Activated naive CD4-positive, alpha-beta T cell treated with anti-CD3 and anti-CD28 coated beads for 36 hours (primary cell): ENCODE measurements at regions not wholly inside any gene's neighbourhood (a gene's known extent, or its start where the extent isn't known, plus 50 kb on each side); places are given as distances from the start of the nearest gene placed in this dataset.

Experiments used
- CTCF ChIA-PET: fragments of 350-600 bp; sonication (Branson Sonifier 250); formaldehyde crosslinking; loops from one replicate; lab custom pipeline; 2021; ENCODE audit warnings: antibody characterized with exemption; lab: Charles Lee
- DNase-seq: peaks from one replicate; pipeline ENCODE4 v3.0.0-alpha.2; 2020
- H3K27ac Mint-ChIP-seq: one replicate; pipeline ENCODE4 v1.8.0; 2021; ENCODE audit warnings: mild to moderate bottlenecking, mixed read lengths
- H3K27me3 Mint-ChIP-seq: one replicate; pipeline ENCODE4 v1.8.0; 2021; ENCODE audit warnings: low read depth, mixed read lengths
- H3K36me3 Mint-ChIP-seq: one replicate; pipeline ENCODE4 v1.8.0; 2021; ENCODE audit warnings: low read depth, mixed read lengths
- H3K4me1 Mint-ChIP-seq: one replicate; pipeline ENCODE4 v1.8.0; 2021; ENCODE audit warnings: low read depth, mixed read lengths
- H3K4me3 Mint-ChIP-seq: one replicate; pipeline ENCODE4 v1.8.0; 2021; ENCODE audit warnings: mild to moderate bottlenecking, moderate library complexity, mixed read lengths
- H3K9me3 Mint-ChIP-seq: one replicate; pipeline ENCODE4 v1.8.0; 2021; ENCODE audit warnings: mixed read lengths
- intact Hi-C: fragments of 100-400 bp; cut with micrococcal nuclease; formaldehyde crosslinking; loops from one replicate; pipeline ENCODE4 v1.15.1; 2023

GRCh38 chr3:187533797-187534196, 136.4 kb downstream of the SST start:
- CTCF ChIA-PET: interaction anchor here (0.7 kb wide), 1 partner anchor 76 kb away, joined by 3 read pairs; no protein-coding TSS in a partner anchor
- peaks cover 10% of the 10 kb centered on the region for H3K27me3 Mint-ChIP-seq
- no peak overlapping the region for H3K4me3 Mint-ChIP-seq
- H3K27ac Mint-ChIP-seq: no peak overlapping the region
- H3K36me3 Mint-ChIP-seq: no peaks in the 10 kb centered on the region
- intact Hi-C loops: no loop called here
- no peak for DNase-seq
- no peaks in the 10 kb centered on the region for H3K9me3 Mint-ChIP-seq
- no peaks in the 10 kb centered on the region for H3K4me1 Mint-ChIP-seq

- CTCF ChIA-PET: interaction anchor here (0.9 to 1.0 kb wide), 2 partner anchors 16 to 382 kb away, joined by 3 to 6 read pairs; no protein-coding TSS in a partner anchor
- Mint-ChIP-seq H3K4me3 (no peak overlapping the region), H3K27ac (no peak overlapping the region), H3K4me1 (no peaks in the 10 kb centered on the region), H3K36me3 (no peaks in the 10 kb centered on the region), H3K27me3 (peaks cover 12% of the 10 kb centered on the region), H3K9me3 (no peaks in the 10 kb centered on the region)
- no peak for DNase-seq
- intact Hi-C loops: no loop called here
Measured at GRCh38 chr3:187531831-187532230, 138.4 kb downstream of the SST start.

- Mint-ChIP-seq H3K27ac (no peak overlapping the region), H3K9me3 (no peaks in the 10 kb centered on the region), H3K36me3 (no peaks in the 10 kb centered on the region), H3K27me3 (peaks cover 5% of the 10 kb centered on the region), H3K4me1 (no peaks in the 10 kb centered on the region), H3K4me3 (no peak overlapping the region)
- CTCF ChIA-PET: no interaction called here
- no peak for DNase-seq
- intact Hi-C loops: no loop called here
Measured at GRCh38 chr3:187522890-187523289, 147.3 kb downstream of the SST start.

GRCh38 chr3:187522293-187522692, 147.9 kb downstream of the SST start:
- no peak for DNase-seq
- CTCF ChIA-PET: no interaction called here
- intact Hi-C loops: no loop called here
- no peak overlapping the region for H3K4me3 Mint-ChIP-seq
- no peak overlapping the region for H3K27ac Mint-ChIP-seq
- peaks cover 6% of the 10 kb centered on the region for H3K27me3 Mint-ChIP-seq
- H3K36me3 Mint-ChIP-seq: no peaks in the 10 kb centered on the region
- no peaks in the 10 kb centered on the region for H3K9me3 Mint-ChIP-seq
- H3K4me1 Mint-ChIP-seq: no peaks in the 10 kb centered on the region

- Mint-ChIP-seq H3K4me3 (no peak overlapping the region), H3K27me3 (peaks cover 6% of the 10 kb centered on the region), H3K36me3 (no peaks in the 10 kb centered on the region), H3K9me3 (no peaks in the 10 kb centered on the region), H3K4me1 (no peaks in the 10 kb centered on the region), H3K27ac (no peak overlapping the region)
- intact Hi-C loops: no loop called here
- CTCF ChIA-PET: no interaction called here
- no peak for DNase-seq
Measured at GRCh38 chr3:187521546-187521945, 148.6 kb downstream of the SST start.

GRCh38 chr3:187520027-187520945, 149.9 kb downstream of the SST start:
- intact Hi-C loops: no loop called here
- DNase-seq: no peak
- Mint-ChIP-seq H3K36me3 (no peaks in the 10 kb centered on the region), H3K4me1 (no peaks in the 10 kb centered on the region), H3K9me3 (no peaks in the 10 kb centered on the region), H3K4me3 (no peak overlapping the region), H3K27ac (no peak overlapping the region), H3K27me3 (peaks cover 6% of the 10 kb centered on the region)
- CTCF ChIA-PET: interaction anchor here (0.7 to 1.6 kb wide), 2 partner anchors 10 to 43 kb away, joined by 3 read pairs; no protein-coding TSS in a partner anchor

- Mint-ChIP-seq H3K9me3 (no peaks in the 10 kb centered on the region), H3K4me3 (no peak overlapping the region), H3K27me3 (peaks cover 5% of the 10 kb centered on the region), H3K36me3 (no peaks in the 10 kb centered on the region), H3K27ac (no peak overlapping the region), H3K4me1 (no peaks in the 10 kb centered on the region)
- CTCF ChIA-PET: interaction anchor here (1.6 kb wide), 1 partner anchor 9 kb away, joined by 3 read pairs; no protein-coding TSS in a partner anchor
- no peak for DNase-seq
- intact Hi-C loops: no loop called here
Measured at GRCh38 chr3:187519428-187519890, 150.7 kb downstream of the SST start.

GRCh38 chr3:187518616-187519015, 150.4 kb downstream of the RTP4 start:
- no peak for DNase-seq
- CTCF ChIA-PET: interaction anchor here (0.6 to 1.6 kb wide), 3 partner anchors 9 to 195 kb away, joined by 3 to 8 read pairs (median 3); partner anchors contain the start of gene RTP4
- Mint-ChIP-seq H3K27ac (no peak overlapping the region), H3K4me3 (no peak overlapping the region), H3K4me1 (no peaks in the 10 kb centered on the region), H3K36me3 (no peaks in the 10 kb centered on the region), H3K9me3 (no peaks in the 10 kb centered on the region), H3K27me3 (peaks cover 4% of the 10 kb centered on the region)
- intact Hi-C loops: no loop called here

GRCh38 chr3:187518207-187518606, 150.0 kb downstream of the RTP4 start:
- intact Hi-C loops: no loop called here
- H3K27ac Mint-ChIP-seq: no peak overlapping the region
- no peak for DNase-seq
- peaks cover 4% of the 10 kb centered on the region for H3K27me3 Mint-ChIP-seq
- CTCF ChIA-PET: interaction anchor here (0.6 to 1.1 kb wide), 2 partner anchors 150 to 195 kb away, joined by 3 to 8 read pairs; partner anchors contain the start of gene RTP4
- no peaks in the 10 kb centered on the region for H3K4me1 Mint-ChIP-seq
- no peaks in the 10 kb centered on the region for H3K9me3 Mint-ChIP-seq
- H3K36me3 Mint-ChIP-seq: no peaks in the 10 kb centered on the region
- no peak overlapping the region for H3K4me3 Mint-ChIP-seq

- no peaks in the 10 kb centered on the region for H3K9me3 Mint-ChIP-seq
- DNase-seq: no peak
- no peaks in the 10 kb centered on the region for H3K36me3 Mint-ChIP-seq
- H3K4me1 Mint-ChIP-seq: no peaks in the 10 kb centered on the region
- CTCF ChIA-PET: no interaction called here
- no peak overlapping the region for H3K4me3 Mint-ChIP-seq
- intact Hi-C loops: no loop called here
- no peak overlapping the region for H3K27ac Mint-ChIP-seq
- H3K27me3 Mint-ChIP-seq: peaks cover 4% of the 10 kb centered on the region
Measured at GRCh38 chr3:187516446-187517185, 148.4 kb downstream of the RTP4 start.

- DNase-seq: no peak
- H3K4me3 Mint-ChIP-seq: no peak overlapping the region
- CTCF ChIA-PET: no interaction called here
- no peaks in the 10 kb centered on the region for H3K4me1 Mint-ChIP-seq
- H3K27me3 Mint-ChIP-seq: peaks cover 7% of the 10 kb centered on the region
- H3K9me3 Mint-ChIP-seq: no peaks in the 10 kb centered on the region
- intact Hi-C loops: loop anchor here (10.0 kb wide), 1 partner anchor 193 kb away; no protein-coding TSS in a partner anchor
- no peaks in the 10 kb centered on the region for H3K36me3 Mint-ChIP-seq
- H3K27ac Mint-ChIP-seq: no peak overlapping the region
Measured at GRCh38 chr3:187507905-187508304, 139.7 kb downstream of the RTP4 start.

GRCh38 chr3:187507266-187507665, 139.1 kb downstream of the RTP4 start:
- CTCF ChIA-PET: no interaction called here
- no peaks in the 10 kb centered on the region for H3K36me3 Mint-ChIP-seq

More at GRCh38 chr3:187507266-187507665, 139.1 kb downstream of the RTP4 start:
- intact Hi-C loops: loop anchor here (10.0 kb wide), 1 partner anchor 192 kb away; no protein-coding TSS in a partner anchor
- no peak overlapping the region for H3K4me3 Mint-ChIP-seq
- H3K27me3 Mint-ChIP-seq: peaks cover 7% of the 10 kb centered on the region
- no peaks in the 10 kb centered on the region for H3K9me3 Mint-ChIP-seq
- no peak for DNase-seq
- H3K4me1 Mint-ChIP-seq: no peaks in the 10 kb centered on the region
- no peak overlapping the region for H3K27ac Mint-ChIP-seq
